Loucy (cell line): ENCODE measurements at regions not wholly inside any gene's neighbourhood (a gene's known extent, or its start where the extent isn't known, plus 50 kb on each side); places are given as distances from the start of the nearest gene placed in this dataset.

ENCODE experiments used
- EZH2phosphoT487 ChIP-seq: fragments of 200-600 bp; IDR thresholded peaks from 2 replicates; pipeline ENCODE4 v1.6.1; 2018; ENCODE audit warnings: antibody characterized with exemption, mild to moderate bottlenecking, moderate library complexity, borderline replicate concordance
- TF ChIP-seq, protein P1 (sequence below): fragments of 200-600 bp; sonication (generic); conservative IDR thresholded peaks from 2 replicates; pipeline ENCODE4 v1.5.1; 2014; ENCODE audit warnings: mild to moderate bottlenecking, antibody characterized with exemption, low read length

DNA sequence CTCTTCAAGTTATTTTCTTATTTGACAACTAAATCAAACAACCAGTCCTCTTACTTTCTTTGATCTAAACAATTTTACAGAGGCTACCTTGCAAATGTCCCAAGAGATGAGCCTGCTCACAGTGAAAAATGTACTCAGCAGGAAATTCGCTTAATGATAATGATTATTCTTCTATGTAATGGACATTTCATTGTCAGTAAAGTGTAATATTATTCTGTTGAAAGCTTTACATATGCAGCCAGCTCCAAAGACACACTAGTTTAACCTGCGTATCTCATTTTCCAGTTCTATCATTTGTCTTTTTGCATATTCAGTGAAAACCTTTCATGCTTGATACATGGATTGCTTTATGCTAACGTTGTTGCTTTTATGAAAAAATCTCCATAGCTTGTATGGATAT lies 758.7 kb upstream of the ZNF608 start:
- TF ChIP-seq, protein P1, sequence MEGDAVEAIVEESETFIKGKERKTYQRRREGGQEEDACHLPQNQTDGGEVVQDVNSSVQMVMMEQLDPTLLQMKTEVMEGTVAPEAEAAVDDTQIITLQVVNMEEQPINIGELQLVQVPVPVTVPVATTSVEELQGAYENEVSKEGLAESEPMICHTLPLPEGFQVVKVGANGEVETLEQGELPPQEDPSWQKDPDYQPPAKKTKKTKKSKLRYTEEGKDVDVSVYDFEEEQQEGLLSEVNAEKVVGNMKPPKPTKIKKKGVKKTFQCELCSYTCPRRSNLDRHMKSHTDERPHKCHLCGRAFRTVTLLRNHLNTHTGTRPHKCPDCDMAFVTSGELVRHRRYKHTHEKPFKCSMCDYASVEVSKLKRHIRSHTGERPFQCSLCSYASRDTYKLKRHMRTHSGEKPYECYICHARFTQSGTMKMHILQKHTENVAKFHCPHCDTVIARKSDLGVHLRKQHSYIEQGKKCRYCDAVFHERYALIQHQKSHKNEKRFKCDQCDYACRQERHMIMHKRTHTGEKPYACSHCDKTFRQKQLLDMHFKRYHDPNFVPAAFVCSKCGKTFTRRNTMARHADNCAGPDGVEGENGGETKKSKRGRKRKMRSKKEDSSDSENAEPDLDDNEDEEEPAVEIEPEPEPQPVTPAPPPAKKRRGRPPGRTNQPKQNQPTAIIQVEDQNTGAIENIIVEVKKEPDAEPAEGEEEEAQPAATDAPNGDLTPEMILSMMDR, result no peak
- TF ChIP-seq EZH2phosphoT487, result no peak
